Stimulated activated naive CD4-positive, alpha-beta T cell (primary cell): ENCODE measurements at regions not wholly inside any gene's neighbourhood (a gene's known extent, or its start where the extent isn't known, plus 50 kb on each side); places are given as distances from the start of the nearest gene placed in this dataset.

Experiments used
- DNase-seq, 6 experiments: peaks; one replicate each; lab custom pipeline; 2025; lab: John Stamatoyannopoulos, UW

DNA sequence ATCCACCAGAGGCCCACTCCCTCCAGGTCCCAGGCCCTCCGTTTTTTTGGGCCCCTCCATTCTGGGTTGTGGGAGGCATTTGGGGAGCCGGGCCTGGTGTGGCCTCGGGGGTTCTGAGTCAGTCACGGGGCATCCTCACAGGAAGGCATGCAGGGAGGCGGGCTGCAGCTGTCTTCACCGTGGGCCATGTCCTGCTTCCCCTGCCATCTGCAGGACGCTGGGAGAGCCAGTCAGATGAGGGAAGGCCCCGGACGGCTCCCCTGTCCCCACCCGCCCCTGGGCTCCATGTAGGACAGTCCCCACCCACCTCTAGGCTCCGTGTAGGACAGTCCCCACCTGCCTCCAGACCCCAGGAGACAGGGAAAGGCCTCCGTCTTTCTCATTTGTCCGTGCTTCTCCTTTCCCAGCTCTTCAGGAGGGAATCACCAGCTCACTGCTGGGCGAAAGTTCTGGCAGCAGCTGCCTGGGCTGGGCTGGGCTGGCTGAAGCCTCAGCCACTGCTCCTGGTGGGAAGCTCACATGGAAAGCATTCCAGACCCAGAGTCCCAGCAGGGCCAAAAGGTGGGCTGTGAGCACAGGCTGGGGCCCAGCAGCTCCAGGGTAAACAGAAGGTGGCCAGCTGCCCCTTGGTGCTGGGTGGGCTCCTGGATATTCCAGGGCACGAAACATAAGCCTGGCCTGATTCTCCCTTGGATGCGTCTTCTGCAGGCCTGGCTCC is 217.8 kb downstream of the KIF26A start:
- no peak for DNase-seq

DNA sequence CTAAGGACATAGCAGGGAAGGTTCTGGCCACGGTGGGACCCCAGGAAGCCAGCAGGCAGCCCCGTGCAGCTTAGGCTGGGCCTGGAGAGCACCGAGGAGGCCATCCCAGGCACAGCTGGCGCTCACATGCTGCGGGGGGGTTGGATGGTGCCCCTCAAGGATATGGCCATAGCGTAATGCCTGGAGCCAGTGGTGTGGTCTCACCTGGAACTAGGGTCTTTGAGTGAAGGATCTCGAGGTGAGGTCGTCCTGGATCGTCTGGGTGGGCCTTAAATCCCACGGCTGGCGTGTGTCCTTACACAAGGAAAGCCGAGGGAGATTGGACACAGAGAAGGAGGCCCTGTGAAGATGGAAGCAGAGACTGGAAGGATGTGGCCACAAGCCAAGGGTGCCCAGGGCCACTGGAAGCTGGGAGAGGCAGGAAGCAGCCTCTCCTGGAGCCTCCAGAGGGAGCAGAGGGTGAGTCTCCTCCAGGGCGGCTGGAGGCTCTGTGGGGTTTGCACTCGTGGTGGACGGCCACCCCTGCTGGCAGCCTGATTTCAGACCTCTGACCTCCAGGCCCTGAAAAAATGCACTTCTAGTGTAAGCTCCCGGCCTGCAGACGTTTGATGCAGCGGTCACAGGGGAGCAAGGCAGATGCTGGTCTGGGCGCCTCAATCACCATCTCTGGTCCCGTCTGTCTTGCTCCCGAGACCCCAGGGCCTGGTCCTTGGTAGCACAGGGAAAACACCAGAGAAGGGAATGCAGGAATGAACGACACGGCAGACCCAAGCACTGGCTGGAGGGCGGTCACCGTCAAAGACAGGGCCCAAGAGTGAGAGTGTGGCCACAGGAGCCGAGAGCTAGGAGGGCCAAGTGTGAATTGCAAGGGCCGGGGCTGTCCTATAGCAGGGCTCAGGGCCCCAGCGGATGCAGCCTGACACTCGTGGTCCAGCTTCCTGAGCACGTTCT is 218.6 kb downstream of the KIF26A start:
- DNase-seq = no peak

GRCh38 chr14:104357689-104358527 is 219.5 kb downstream of the KIF26A start:
- DNase-seq = no peak

DNA sequence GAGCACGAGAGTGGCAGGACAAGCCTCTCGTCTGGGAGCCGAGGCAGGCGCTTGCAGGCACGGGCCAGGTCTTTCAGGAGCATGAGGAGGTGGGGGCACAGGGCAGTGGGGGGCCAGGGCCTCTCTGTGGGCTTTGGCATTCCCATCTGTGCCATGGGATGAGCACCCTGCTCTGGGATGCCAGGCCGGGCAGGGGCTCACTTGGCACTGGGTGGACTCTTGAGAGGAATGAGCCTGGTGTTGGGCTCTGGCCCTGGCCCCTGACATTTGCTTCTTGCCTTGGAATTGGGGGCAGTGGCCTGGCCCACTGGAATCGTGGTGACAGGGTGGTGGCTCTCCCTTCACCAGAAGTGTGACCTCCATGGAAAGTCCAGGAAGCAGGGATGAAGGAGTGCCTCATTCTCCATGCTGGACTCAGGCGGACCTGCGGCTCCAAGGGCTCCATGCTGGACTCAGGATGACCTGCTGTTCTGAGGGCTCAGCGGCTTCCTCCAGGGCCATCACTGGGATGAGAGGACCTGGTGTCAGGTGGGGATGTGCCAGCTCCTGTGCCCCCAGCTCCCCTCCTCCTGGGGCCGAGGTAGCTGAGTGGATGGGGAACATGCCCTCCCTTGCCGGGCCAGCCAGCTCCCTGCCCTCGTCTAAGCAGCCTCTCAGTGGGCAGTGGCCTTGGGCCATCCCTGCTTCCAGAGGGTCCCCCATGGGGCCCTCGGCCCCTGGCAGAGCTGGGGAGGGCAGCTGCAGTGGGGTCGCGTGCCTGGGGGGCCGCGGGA is 220.3 kb downstream of the KIF26A start:
- no peak for DNase-seq

DNA sequence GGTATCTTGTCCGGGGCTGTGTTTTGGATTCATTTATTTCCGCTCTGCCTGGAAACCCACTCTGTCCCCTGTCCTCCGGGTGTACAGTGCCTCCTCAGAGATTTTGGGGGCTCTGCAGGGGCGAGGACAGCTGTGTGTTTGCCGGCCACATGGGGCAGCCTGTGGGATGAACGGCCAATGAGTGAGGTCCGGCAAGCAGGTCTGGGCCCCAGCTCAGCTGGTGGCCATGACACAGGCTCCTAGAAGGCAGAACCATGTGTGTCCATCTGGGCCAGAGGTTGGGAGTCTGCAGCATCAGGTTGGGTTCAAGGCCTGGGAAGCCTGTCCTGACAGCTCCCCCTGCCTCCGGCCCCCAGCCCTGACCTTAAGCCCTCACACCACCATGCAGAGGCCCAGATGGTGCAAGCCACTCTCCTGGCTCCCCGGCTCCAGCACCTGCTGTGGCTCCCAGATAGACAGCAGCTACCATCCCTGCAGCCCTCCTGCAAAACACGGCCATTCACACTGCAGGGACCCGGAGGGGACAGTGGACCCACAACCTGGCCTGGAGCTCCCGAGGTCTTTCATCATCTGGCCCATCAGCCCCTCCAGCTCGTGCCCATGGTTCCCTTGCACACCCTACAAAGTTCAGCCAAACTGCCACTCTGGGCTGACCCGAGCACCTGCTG is 220.1 kb upstream of the C14orf180 start:
- no peak for DNase-seq

DNA sequence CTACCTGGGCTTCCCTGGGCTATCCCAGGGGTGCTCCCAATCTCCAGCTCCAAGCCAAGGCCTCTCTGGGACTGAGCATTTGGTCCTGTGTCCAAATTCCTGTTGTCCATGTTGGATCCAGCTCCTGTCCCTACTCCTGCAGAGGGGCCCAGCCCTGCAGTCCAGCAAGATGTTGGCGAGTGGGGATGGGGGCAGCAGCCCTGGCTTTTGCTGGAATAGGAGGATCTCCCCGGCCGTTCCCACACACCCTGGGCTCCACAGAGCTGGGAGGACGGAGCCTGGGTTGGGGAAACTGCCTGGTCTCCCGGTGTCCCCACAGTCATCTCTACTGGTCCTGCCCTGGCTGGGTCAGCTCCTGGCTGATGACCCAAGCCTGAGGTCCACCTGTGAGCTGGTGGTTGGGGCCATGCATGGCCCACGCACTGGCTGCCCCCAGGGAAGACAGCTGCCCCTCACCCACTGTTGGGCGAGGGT is 219.6 kb upstream of the C14orf180 start:
- DNase-seq = no peak

- DNase-seq = no peak
Measured at GRCh38 chr14:104360501-104360900, 219.1 kb upstream of the C14orf180 start.

GRCh38 chr14:104361101-104361591 is 218.4 kb upstream of the C14orf180 start:
- DNase-seq = no peak

DNA sequence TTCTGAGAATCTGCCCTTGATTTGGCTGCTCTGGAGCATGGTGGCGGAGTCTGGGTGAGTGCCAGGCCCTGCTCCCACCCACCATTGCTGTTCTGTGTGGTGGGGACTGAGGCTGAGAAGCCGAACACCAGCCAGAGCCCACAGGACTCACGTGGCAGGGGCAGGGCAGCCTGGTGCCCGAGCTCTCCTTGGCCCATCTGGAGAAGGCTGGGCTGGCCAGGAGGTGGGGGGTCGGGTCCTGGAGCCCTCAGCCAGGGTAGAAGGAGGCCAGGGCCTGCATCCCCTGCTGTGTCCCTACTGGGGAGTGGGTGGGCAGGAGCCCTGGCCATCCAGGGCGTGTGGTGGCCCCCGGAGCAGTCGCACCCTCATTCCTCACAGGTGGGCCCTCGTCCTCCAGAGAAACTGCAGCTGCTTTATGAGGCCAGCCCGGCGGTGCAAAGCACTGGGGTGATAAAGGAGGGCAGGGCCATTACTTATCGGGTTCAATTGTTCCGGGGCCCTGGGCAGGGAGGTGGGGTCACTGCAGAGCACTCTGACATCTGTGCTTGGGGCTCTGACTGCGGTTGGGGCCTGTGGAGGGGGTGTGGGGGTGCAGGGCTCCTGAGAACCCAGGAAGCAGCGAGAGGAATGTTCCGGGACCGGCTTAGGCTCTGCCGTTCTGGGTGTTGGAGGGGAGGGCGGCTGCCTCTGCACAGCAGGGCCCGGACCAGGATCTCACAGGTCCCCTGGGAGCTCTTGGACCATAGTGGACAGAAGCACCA is 217.5 kb upstream of the C14orf180 start:
- DNase-seq = no peak

- DNase-seq = no peak
Measured at GRCh38 chr14:104362761-104363605, 216.6 kb upstream of the C14orf180 start.

DNA sequence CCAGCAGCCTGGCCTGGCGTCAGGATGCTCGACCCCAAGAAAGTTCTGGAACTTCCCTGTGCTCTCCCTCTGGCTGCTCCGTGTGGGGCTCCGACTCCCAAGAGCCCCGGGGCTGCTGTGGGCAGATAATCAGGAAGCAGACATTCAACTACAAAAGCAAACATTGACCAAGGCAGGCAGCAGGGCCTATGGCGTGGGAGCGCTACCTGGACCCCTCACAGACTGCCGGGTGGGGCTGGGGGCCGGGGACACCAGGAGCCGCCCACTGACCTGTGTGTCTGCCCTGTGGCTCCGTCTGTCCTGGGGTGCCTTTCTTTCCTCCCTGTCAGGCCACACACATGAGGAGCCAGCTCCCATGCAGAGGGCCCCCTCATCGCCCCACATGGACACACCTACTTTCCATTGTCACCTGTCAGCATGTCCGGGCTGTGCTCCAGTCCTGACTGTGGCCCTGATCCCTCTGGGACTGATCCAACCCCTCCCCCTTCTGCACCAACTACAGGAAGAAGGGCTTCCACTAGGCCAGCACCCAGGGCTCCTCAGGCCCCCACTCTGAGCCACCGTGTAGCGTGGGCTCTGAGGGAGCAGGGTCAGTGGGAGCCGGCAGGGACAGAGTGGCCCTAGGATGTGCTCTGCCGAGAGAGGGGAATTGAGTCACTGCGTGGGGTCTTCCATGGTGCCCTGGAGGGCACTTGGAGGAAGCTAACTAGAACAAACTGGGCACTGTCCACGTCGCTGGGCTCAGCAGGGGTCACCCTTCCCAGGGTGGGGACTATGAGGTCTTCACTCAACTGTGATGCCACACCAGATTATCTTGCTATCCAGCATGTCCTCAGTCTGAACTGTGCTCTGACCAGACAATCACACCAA is 215.4 kb upstream of the C14orf180 start:
- DNase-seq = no peak

GRCh38 chr14:104364830-104365229 is 214.7 kb upstream of the C14orf180 start:
- DNase-seq = no peak

GRCh38 chr14:104366931-104367865 is 212.4 kb upstream of the C14orf180 start:
- no peak for DNase-seq

GRCh38 chr14:104367866-104368750 is 211.5 kb upstream of the C14orf180 start:
- no peak for DNase-seq

DNA sequence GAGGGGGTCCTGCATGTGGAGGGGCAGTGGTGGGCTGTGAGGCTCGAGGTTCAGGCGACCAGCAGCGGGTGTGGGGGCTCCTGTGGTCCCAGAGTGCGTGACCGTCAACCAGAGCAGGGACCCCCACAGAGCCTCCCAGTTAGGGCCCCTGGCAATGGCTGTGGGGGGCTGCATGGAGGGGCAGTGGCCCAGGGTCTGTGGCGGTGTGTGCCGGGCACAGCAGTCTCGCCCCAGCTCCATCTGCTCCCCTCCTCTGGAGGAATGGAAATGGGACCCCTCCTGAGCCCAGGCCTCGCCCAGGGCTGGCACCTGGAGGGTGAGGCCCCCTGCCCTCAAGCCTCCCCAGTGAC is 210.8 kb upstream of the C14orf180 start:
- no peak for DNase-seq

DNA sequence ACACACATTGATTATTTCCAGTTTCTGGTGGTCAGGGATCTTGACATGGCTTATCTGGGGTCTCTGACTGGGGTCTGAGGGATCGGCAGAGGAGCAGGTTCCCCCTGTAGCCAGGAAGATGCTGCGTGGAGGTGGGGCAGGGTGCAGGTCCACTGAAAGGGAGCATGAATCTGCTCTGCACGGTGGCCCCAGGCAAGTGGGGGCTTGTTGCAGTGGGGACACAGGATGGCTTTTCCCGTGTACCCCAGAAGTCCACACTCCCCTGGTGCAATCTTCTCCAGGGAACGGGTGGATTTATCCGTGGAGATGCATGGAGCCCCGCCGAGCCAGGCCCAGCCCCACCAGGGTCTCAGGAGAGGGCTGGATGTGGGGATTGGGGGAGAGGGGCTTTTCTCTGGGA is 210.4 kb upstream of the C14orf180 start:
- DNase-seq = no peak
